ENCODE measurements at regions not wholly inside any gene's neighbourhood (a gene's known extent, or its start where the extent isn't known, plus 50 kb on each side); places are given as distances from the start of the nearest gene placed in this dataset.
A peak's percentile ranks its signal among the peaks of the same experiment; 100 is the strongest.

GRCh38 chr16:87138316-87138715 lies 178.9 kb downstream of the C16orf95 start:
- Mint-ChIP-seq H3K27me3 (ENCODE audit: low read depth) (no peaks in the 10 kb centered on the region), H3K4me3 (ENCODE audit: unreplicated experiment) (no peak overlapping the region), H3K27ac (ENCODE audit: unreplicated experiment) (no peak overlapping the region), H3K9me3 (ENCODE audit: low read depth) (peaks cover 3% of the 10 kb centered on the region), H3K4me1 (ENCODE audit: low read depth) (peaks cover 36% of the 10 kb centered on the region), H3K36me3 (ENCODE audit: low read depth) (peaks cover 10% of the 10 kb centered on the region)
- DNase-seq (ENCODE audit: low spot score), result peak; percentile 30
- no peak for TF ChIP-seq CTCF (IDR thresholded peaks at IDR 0.05)

DNA sequence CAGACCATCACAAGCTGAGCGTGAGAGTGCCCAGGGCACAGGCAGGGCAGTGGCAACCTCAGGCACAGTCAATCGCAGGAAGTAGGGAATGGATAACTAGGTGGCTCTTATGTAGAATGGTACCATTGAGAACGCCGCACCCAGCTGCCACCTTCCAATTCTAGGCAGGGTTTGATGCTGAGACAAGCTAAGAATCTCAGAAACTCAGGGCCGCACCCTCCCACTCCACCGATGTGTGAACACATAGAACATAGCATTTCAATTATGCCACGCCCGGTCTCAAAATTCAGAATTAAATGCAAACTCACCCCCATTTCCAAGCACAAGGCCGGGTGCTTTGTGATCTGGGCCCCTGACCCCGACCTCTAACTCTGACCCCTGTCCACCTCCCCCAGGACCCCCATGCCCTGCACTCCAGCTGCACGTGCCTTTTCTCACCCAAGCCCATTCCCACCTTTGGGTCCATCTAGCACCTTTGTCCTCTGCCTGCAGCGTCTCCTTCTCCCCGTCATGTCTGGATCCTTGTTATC lies 178.4 kb downstream of the C16orf95 start:
- Mint-ChIP-seq H3K27me3 (ENCODE audit: low read depth) (no peaks in the 10 kb centered on the region), H3K36me3 (ENCODE audit: low read depth) (peaks cover 10% of the 10 kb centered on the region), H3K4me1 (ENCODE audit: low read depth) (peaks cover 40% of the 10 kb centered on the region), H3K9me3 (ENCODE audit: low read depth) (peaks cover 3% of the 10 kb centered on the region), H3K27ac (ENCODE audit: unreplicated experiment) (no peak overlapping the region), H3K4me3 (ENCODE audit: unreplicated experiment) (no peak overlapping the region)
- TF ChIP-seq CTCF (IDR thresholded peaks at IDR 0.05), result no peak
- DNase-seq (ENCODE audit: low spot score), result peak; percentile 49

GRCh38 chr16:87140211-87141200 lies 176.7 kb downstream of the C16orf95 start:
- Mint-ChIP-seq H3K27me3 (ENCODE audit: low read depth) (no peaks in the 10 kb centered on the region), H3K4me3 (ENCODE audit: unreplicated experiment) (no peak overlapping the region), H3K9me3 (ENCODE audit: low read depth) (peaks cover 3% of the 10 kb centered on the region), H3K4me1 (ENCODE audit: low read depth) (peaks cover 43% of the 10 kb centered on the region), H3K27ac (ENCODE audit: unreplicated experiment) (peak overlapping the region; percentile 27), H3K36me3 (ENCODE audit: low read depth) (peaks cover 9% of the 10 kb centered on the region)
- TF ChIP-seq CTCF (IDR thresholded peaks at IDR 0.05), result no peak
- peak; percentile 66 for DNase-seq (ENCODE audit: low spot score)

DNA sequence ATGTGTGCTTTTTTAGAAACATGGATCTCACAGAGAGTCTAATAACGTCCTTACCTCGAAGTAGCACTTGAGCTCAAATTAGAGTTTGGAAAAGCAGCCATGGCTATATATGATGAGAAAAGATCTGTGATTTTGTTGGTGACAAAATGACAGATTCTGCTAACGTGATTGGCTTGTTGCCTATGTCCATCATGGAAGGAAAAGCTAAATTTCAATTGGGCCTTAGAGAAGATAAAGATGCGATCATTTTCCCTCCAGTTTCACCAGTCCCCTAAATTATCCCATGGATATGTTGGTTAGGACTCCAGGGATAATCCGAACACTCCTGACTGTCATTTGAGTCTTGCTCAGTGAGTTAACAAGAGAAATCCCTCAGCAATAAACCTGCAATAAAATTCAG lies 175.8 kb downstream of the C16orf95 start:
- Mint-ChIP-seq H3K27me3 (ENCODE audit: low read depth) (no peaks in the 10 kb centered on the region), H3K4me1 (ENCODE audit: low read depth) (peaks cover 43% of the 10 kb centered on the region), H3K36me3 (ENCODE audit: low read depth) (peaks cover 6% of the 10 kb centered on the region), H3K27ac (ENCODE audit: unreplicated experiment) (no peak overlapping the region), H3K9me3 (ENCODE audit: low read depth) (peaks cover 3% of the 10 kb centered on the region), H3K4me3 (ENCODE audit: unreplicated experiment) (no peak overlapping the region)
- TF ChIP-seq CTCF (IDR thresholded peaks at IDR 0.05), result no peak
- DNase-seq (ENCODE audit: low spot score), result no peak

GRCh38 chr16:87143661-87144121 lies 173.5 kb downstream of the C16orf95 start:
- Mint-ChIP-seq H3K9me3 (ENCODE audit: low read depth) (no peaks in the 10 kb centered on the region), H3K4me3 (ENCODE audit: unreplicated experiment) (no peak overlapping the region), H3K27ac (ENCODE audit: unreplicated experiment) (no peak overlapping the region), H3K27me3 (ENCODE audit: low read depth) (no peaks in the 10 kb centered on the region), H3K36me3 (ENCODE audit: low read depth) (peaks cover 4% of the 10 kb centered on the region), H3K4me1 (ENCODE audit: low read depth) (peaks cover 50% of the 10 kb centered on the region)
- TF ChIP-seq CTCF (IDR thresholded peaks at IDR 0.05), result no peak
- DNase-seq (ENCODE audit: low spot score), result peak; percentile 93
